ENCODE measurements at regions not wholly inside any gene's neighbourhood (a gene's known extent, or its start where the extent isn't known, plus 50 kb on each side); places are given as distances from the start of the nearest gene placed in this dataset.

GRCh38 chr20:21936720-21937380, 231.4 kb downstream of the PAX1 start:
- no peaks in the 10 kb centered on the region for H3K9me3 Mint-ChIP-seq
- TF ChIP-seq CTCF (conservative IDR thresholded peaks at IDR 0.05) = no peak
- no peak for DNase-seq (ENCODE audit: low read depth, low spot score)
- peaks cover 6% of the 10 kb centered on the region for H3K4me1 Mint-ChIP-seq
- H3K4me3 Mint-ChIP-seq = no peak overlapping the region
- no peaks in the 10 kb centered on the region for H3K27me3 Mint-ChIP-seq (ENCODE audit: low read depth)
- H3K27ac Mint-ChIP-seq (ENCODE audit: unreplicated experiment) = no peak overlapping the region
- no peaks in the 10 kb centered on the region for H3K36me3 Mint-ChIP-seq (ENCODE audit: low read depth)

GRCh38 chr20:21936261-21936660, 230.8 kb downstream of the PAX1 start:
- no peak overlapping the region for H3K4me3 Mint-ChIP-seq
- no peaks in the 10 kb centered on the region for H3K9me3 Mint-ChIP-seq
- no peak for TF ChIP-seq CTCF (conservative IDR thresholded peaks at IDR 0.05)
- no peaks in the 10 kb centered on the region for H3K27me3 Mint-ChIP-seq (ENCODE audit: low read depth)
- DNase-seq (ENCODE audit: low read depth, low spot score) = no peak
- H3K36me3 Mint-ChIP-seq (ENCODE audit: low read depth) = no peaks in the 10 kb centered on the region
- peaks cover 6% of the 10 kb centered on the region for H3K4me1 Mint-ChIP-seq
- H3K27ac Mint-ChIP-seq (ENCODE audit: unreplicated experiment) = no peak overlapping the region

GRCh38 chr20:21933526-21933925, 228.1 kb downstream of the PAX1 start:
- DNase-seq (ENCODE audit: low read depth, low spot score) = no peak
- Mint-ChIP-seq H3K27ac (ENCODE audit: unreplicated experiment) (no peak overlapping the region), H3K27me3 (ENCODE audit: low read depth) (peaks cover 3% of the 10 kb centered on the region), H3K9me3 (no peaks in the 10 kb centered on the region), H3K4me3 (no peak overlapping the region), H3K36me3 (ENCODE audit: low read depth) (no peaks in the 10 kb centered on the region), H3K4me1 (peaks cover 6% of the 10 kb centered on the region)
- no peak for TF ChIP-seq CTCF (conservative IDR thresholded peaks at IDR 0.05)

- DNase-seq (ENCODE audit: low read depth, low spot score) = no peak
- H3K9me3 Mint-ChIP-seq = peaks cover 11% of the 10 kb centered on the region
- no peak overlapping the region for H3K4me3 Mint-ChIP-seq
- H3K4me1 Mint-ChIP-seq = no peaks in the 10 kb centered on the region
- no peak overlapping the region for H3K27ac Mint-ChIP-seq (ENCODE audit: unreplicated experiment)
- H3K36me3 Mint-ChIP-seq (ENCODE audit: low read depth) = no peaks in the 10 kb centered on the region
- TF ChIP-seq CTCF (conservative IDR thresholded peaks at IDR 0.05) = no peak
- H3K27me3 Mint-ChIP-seq (ENCODE audit: low read depth) = no peaks in the 10 kb centered on the region
These were observed 215.8 kb downstream of the PAX1 start for GRCh38 chr20:21921251-21921650.

GRCh38 chr20:21920211-21920610, 214.7 kb downstream of the PAX1 start:
- TF ChIP-seq CTCF (conservative IDR thresholded peaks at IDR 0.05) = no peak
- no peak overlapping the region for H3K27ac Mint-ChIP-seq (ENCODE audit: unreplicated experiment)
- H3K9me3 Mint-ChIP-seq = peaks cover 9% of the 10 kb centered on the region
- DNase-seq (ENCODE audit: low read depth, low spot score) = no peak
- no peak overlapping the region for H3K4me3 Mint-ChIP-seq
- H3K27me3 Mint-ChIP-seq (ENCODE audit: low read depth) = no peaks in the 10 kb centered on the region
- H3K4me1 Mint-ChIP-seq = no peaks in the 10 kb centered on the region
- H3K36me3 Mint-ChIP-seq (ENCODE audit: low read depth) = no peaks in the 10 kb centered on the region

Data from neural crest cell (in vitro differentiated cells).